A549 (cell line): ENCODE measurements at regions not wholly inside any gene's neighbourhood (a gene's known extent, or its start where the extent isn't known, plus 50 kb on each side); places are given as distances from the start of the nearest gene placed in this dataset.
"Not testable (repeated sequence)": the region's sequence is repeated elsewhere in the genome, so short reads cannot be mapped to it uniquely, and the experiment has no call there.

Experiments
- ATAC-seq, 2 experiments: fragments of 200-7000 bp in 1 of 2; fragments of >200 bp in 1 of 2; cut with Nextera tagmentation in 1 of 2; cut with Tn5 transposase in 1 of 2; 3 replicates each; pipeline versions ENCODE4 v1.8.0 to v1.9.1; 2018 to 2020; ENCODE audit warnings: mild to moderate bottlenecking in 1 of 2, moderate library complexity in 1 of 2
- CTCF ChIA-PET: fragments of 300-600 bp; sonication (Branson Sonifier 250); formaldehyde crosslinking; extraction: SDS; loops from one replicate; lab custom pipeline; 2021; ENCODE audit warnings: antibody characterized with exemption, inconsistent platforms; lab: Yijun Ruan, JAX
- POLR2A ChIA-PET: fragments of 350-600 bp; formaldehyde crosslinking; extraction: SDS; loops from one replicate; lab custom pipeline; 2021; ENCODE audit warnings: antibody characterized with exemption, inconsistent platforms; lab: Yijun Ruan, JAX
- DNase-seq, 2 experiments: peaks; one replicate each; pipeline versions ENCODE4 v3.0.0 to v3.0.0-alpha.2; 2011 to 2016; ENCODE audit warnings: low read depth in 1 of 2, low spot score in 1 of 2
- FAIRE-seq: peaks from 2 replicates; lab custom pipeline; 2011; peaks lifted over from hg19 to GRCh38; lab: Jason Lieb, UNC
- H3K27ac ChIP-seq, 2 experiments: fragments of >200 bp; sonication (Bioruptor Twin); formaldehyde crosslinking; 3 replicates each; pipeline ENCODE4 v1.5.1; 2016 to 2017
- H3K4me1 ChIP-seq: fragments of >200 bp; sonication (Bioruptor Twin); formaldehyde crosslinking; 3 replicates; pipeline ENCODE4 v1.6.1; 2016
- H3K4me2 ChIP-seq: fragments of >200 bp; sonication (Bioruptor Twin); formaldehyde crosslinking; 3 replicates; pipeline ENCODE4 v1.6.1; 2016
- H3K4me3 ChIP-seq: fragments of >200 bp; sonication (Bioruptor Twin); formaldehyde crosslinking; 3 replicates; pipeline ENCODE4 v1.5.1; 2016
- H3K9me3 ChIP-seq: fragments of >200 bp; sonication (Bioruptor Twin); formaldehyde crosslinking; 3 replicates; pipeline ENCODE4 v1.6.1; 2016
- BHLHE40 ChIP-seq: IDR thresholded peaks from 2 replicates; pipeline ENCODE4 v1.6.1; 2012; ENCODE audit warnings: low read depth, low read length, inconsistent platforms
- CEBPB ChIP-seq, 2 experiments: fragments of >200 bp in 1 of 2; sonication (Bioruptor Twin) in 1 of 2; formaldehyde crosslinking in 1 of 2; IDR thresholded peaks; 2 replicates each; pipeline ENCODE4 v1.6.1; 2012 to 2016
- FOSB ChIP-seq: fragments of 250-450 bp; sonication (Bioruptor Pico); IDR thresholded peaks from 2 replicates; pipeline ENCODE4 v1.5.0; 2020; ENCODE audit warnings: mild to moderate bottlenecking, moderate library complexity
- GATA3 ChIP-seq: IDR thresholded peaks from 2 replicates; pipeline ENCODE4 v1.6.1; 2012; ENCODE audit warnings: borderline replicate concordance
- HOXB13 ChIP-seq: fragments of 250-450 bp; sonication (Bioruptor Pico); IDR thresholded peaks from 2 replicates; pipeline ENCODE4 v1.5.0; 2020; ENCODE audit warnings: low read depth, mild to moderate bottlenecking, moderate library complexity
- KDM1A ChIP-seq: fragments of 200-600 bp; sonication (generic); IDR thresholded peaks from 2 replicates; pipeline ENCODE4 v1.6.1; 2016; ENCODE audit warnings: low read depth, mild to moderate bottlenecking
- MAZ ChIP-seq: fragments of 150-350 bp; IDR thresholded peaks from 2 replicates; pipeline ENCODE4 v1.6.1; 2014; ENCODE audit warnings: antibody characterized with exemption, low read depth, low read length, borderline replicate concordance
- NPAS2 ChIP-seq: fragments of 250-450 bp; sonication (Bioruptor Pico); IDR thresholded peaks from 2 replicates; pipeline ENCODE4 v1.8.0; 2022; ENCODE audit warnings: mild to moderate bottlenecking, moderate library complexity, borderline replicate concordance
- PHF8 ChIP-seq: fragments of 200-600 bp; sonication (generic); IDR thresholded peaks from 2 replicates; pipeline ENCODE4 v1.6.1; 2016; ENCODE audit warnings: low read depth, mild to moderate bottlenecking, antibody characterized with exemption, moderate library complexity, borderline replicate concordance
- POLR2A ChIP-seq: IDR thresholded peaks from 2 replicates; pipeline ENCODE4 v1.6.1; 2012; ENCODE audit warnings: mild to moderate bottlenecking, low read length
- RAD21 ChIP-seq, 2 experiments: fragments of >200 bp in 1 of 2; sonication (Bioruptor Twin) in 1 of 2; formaldehyde crosslinking in 1 of 2; IDR thresholded peaks in 1 of 2; conservative IDR thresholded peaks in 1 of 2; 2 replicates in 1 of 2; 3 replicates in 1 of 2; pipeline ENCODE4 v1.6.1; 2012 to 2018; ENCODE audit warnings: inconsistent platforms in 1 of 2
- RARB ChIP-seq: fragments of 250-450 bp; sonication (Bioruptor Pico); IDR thresholded peaks from 2 replicates; pipeline ENCODE4 v1.8.0; 2021; ENCODE audit warnings: mild to moderate bottlenecking, moderate library complexity
- SMC3 ChIP-seq: fragments of >200 bp; sonication (Bioruptor Twin); formaldehyde crosslinking; IDR thresholded peaks from 3 replicates; pipeline ENCODE4 v1.6.1; 2018; ENCODE audit warnings: inconsistent platforms
- TFCP2L1 ChIP-seq: fragments of 250-450 bp; sonication (Bioruptor Pico); IDR thresholded peaks from 2 replicates; pipeline ENCODE4 v1.5.0; 2021; ENCODE audit warnings: mild to moderate bottlenecking
- WGBS: methylation state at CpG from one replicate; pipeline ENCODE4 v1.1.6; 2017; ENCODE audit errors: missing lambda C conversion rate; 5-methylcytosine and 5-hydroxymethylcytosine counted together
- TF ChIP-seq, protein P1 (sequence below): fragments of 250-450 bp; sonication (Bioruptor Pico); IDR thresholded peaks from 2 replicates; pipeline ENCODE4 v1.5.0; 2020; ENCODE audit warnings: low read depth, mild to moderate bottlenecking, moderate library complexity
- TF ChIP-seq, protein P2 (sequence below): IDR thresholded peaks from 2 replicates; pipeline ENCODE4 v1.6.1; 2012
- TF ChIP-seq, protein P3 (sequence below): IDR thresholded peaks from 2 replicates; pipeline ENCODE4 v1.6.1; 2012; ENCODE audit warnings: low read depth, borderline replicate concordance
- TF ChIP-seq, protein P4 (sequence below): fragments of 450-650 bp; IDR thresholded peaks from 2 replicates; pipeline ENCODE4 v1.6.1; 2014; ENCODE audit warnings: antibody characterized with exemption
- TF ChIP-seq, protein P5 (sequence below): fragments of >200 bp; sonication (Bioruptor Twin); formaldehyde crosslinking; IDR thresholded peaks from 3 replicates; pipeline ENCODE4 v1.5.1; 2016

DNA sequence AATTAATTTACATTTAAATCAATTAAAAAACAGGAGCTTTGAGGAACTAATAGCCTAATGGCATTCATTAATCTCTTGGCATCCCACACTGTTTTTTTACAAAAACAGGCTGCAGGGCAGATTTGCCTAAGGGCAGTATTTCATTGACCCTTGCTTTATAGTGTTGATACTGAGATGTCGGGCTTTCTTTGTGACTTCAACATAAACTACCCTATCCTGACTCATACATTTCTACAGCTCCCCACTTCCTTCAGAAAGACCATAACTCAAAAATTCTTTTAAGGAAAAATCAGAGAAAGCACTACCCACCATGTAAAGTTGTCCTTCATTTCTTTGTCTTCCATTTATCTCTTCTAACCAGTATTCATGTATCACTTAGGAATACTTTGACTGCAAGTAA lies 92.2 kb upstream of the NT5E start:
- ChIA-PET POLR2A (no interaction called here), CTCF (interaction anchor here (1.9 to 6.4 kb wide), 3 partner anchors 112 to 126 kb away, joined by 5 to 53 read pairs (median 8); no protein-coding TSS in a partner anchor)
- no peak overlapping the region for H3K4me3 ChIP-seq
- H3K27ac ChIP-seq: peak overlapping the region in 1 of 2 experiments; percentile 39; a peak in 1 of 6 replicates
- DNase-seq (no peak), FAIRE-seq (no peak), ATAC-seq (no peak)
- 37% methylated on average over 1 of the region's 1 CpG for WGBS
- H3K9me3 ChIP-seq: no peaks in the 10 kb centered on the region
- no peak overlapping the region for H3K4me2 ChIP-seq
- H3K4me1 ChIP-seq: peaks cover 41% of the 10 kb centered on the region
- TF ChIP-seq POLR2A (no peak), TFCP2L1 (CRISPR knock-in tag) (no peak), RARB (no peak), GATA3 (no peak)
- TF ChIP-seq, protein P1, sequence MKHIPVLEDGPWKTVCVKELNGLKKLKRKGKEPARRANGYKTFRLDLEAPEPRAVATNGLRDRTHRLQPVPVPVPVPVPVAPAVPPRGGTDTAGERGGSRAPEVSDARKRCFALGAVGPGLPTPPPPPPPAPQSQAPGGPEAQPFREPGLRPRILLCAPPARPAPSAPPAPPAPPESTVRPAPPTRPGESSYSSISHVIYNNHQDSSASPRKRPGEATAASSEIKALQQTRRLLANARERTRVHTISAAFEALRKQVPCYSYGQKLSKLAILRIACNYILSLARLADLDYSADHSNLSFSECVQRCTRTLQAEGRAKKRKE: no peak
- TF ChIP-seq, protein P2, sequence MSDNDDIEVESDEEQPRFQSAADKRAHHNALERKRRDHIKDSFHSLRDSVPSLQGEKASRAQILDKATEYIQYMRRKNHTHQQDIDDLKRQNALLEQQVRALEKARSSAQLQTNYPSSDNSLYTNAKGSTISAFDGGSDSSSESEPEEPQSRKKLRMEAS: no peak
- TF ChIP-seq, protein P3, sequence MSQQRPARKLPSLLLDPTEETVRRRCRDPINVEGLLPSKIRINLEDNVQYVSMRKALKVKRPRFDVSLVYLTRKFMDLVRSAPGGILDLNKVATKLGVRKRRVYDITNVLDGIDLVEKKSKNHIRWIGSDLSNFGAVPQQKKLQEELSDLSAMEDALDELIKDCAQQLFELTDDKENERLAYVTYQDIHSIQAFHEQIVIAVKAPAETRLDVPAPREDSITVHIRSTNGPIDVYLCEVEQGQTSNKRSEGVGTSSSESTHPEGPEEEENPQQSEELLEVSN: no peak

DNA sequence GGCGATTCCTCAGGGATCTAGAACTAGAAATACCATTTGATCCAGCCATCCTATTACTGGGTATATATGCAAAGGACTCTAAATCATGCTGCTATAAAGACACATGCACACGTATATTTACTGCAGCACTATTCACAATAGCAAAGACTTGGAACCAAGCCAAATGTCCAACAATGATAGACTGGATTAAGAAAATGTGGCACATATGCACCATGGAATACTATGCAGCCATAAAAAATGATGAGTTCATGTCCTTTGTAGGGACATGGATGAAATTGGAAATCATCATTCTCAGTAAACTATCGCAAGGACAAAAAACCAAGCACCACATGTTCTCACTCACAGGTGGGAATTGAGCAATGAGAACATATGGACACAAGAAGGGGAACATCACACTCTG lies 93.1 kb upstream of the NT5E start:
- 94% methylated on average over 3 of the region's 3 CpGs for WGBS
- peaks cover 32% of the 10 kb centered on the region for H3K4me1 ChIP-seq
- H3K4me2 ChIP-seq, FAIRE-seq, DNase-seq, H3K4me3 ChIP-seq, H3K9me3 ChIP-seq, H3K27ac ChIP-seq, ATAC-seq, POLR2A ChIA-PET: not testable (repeated sequence)
- CTCF ChIA-PET: interaction anchor here (1.9 to 6.4 kb wide), 2 partner anchors 113 to 126 kb away, joined by 5 to 53 read pairs; no protein-coding TSS in a partner anchor

DNA sequence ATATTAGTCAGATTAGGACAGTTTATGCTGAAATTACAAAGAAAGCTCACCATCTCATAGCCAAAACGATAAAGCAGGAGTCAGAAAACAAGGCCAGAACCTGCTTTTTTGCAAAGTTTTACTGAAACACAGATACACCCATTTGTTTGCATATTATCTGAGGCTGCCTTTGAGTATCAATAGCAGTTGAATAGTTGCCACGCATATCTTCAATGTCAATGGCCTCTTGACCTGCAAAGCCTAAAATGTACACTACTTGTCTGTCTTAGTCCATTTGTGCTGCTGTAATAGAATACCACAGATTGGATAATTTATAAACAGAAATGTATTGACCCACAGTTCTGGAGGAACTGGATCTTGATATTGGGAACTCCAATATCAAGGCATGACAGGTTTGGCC lies 94.1 kb upstream of the NT5E start:
- Histone ChIP-seq H3K4me1 (peaks cover 22% of the 10 kb centered on the region), H3K4me2 (no peak overlapping the region)
- ATAC-seq: no peak
- TF ChIP-seq TFCP2L1 (CRISPR knock-in tag) (no peak), CEBPB (IDR thresholded peaks at IDR 0.05) (no peak)
- TF ChIP-seq, protein P1: no peak
- TF ChIP-seq, protein P3: no peak
- TF ChIP-seq, all 56 proteins: peak for 0
- Histone ChIP-seq H3K9me3 (no peaks in the 10 kb centered on the region), H3K27ac (peak overlapping the region in 1 of 2 experiments; percentile 16; a peak in 2 of 6 replicates), H3K4me3 (no peak overlapping the region)
- 55% methylated on average over 2 of the region's 2 CpGs for WGBS
- POLR2A ChIA-PET: no interaction called here
- CTCF ChIA-PET: interaction anchor here (0.7 to 7.3 kb wide), 24 partner anchors 12 to 190 kb away, joined by 3 to 161 read pairs (median 6); partner anchors contain the start of gene NT5E
- DNase-seq (no peak), FAIRE-seq (no peak)

DNA sequence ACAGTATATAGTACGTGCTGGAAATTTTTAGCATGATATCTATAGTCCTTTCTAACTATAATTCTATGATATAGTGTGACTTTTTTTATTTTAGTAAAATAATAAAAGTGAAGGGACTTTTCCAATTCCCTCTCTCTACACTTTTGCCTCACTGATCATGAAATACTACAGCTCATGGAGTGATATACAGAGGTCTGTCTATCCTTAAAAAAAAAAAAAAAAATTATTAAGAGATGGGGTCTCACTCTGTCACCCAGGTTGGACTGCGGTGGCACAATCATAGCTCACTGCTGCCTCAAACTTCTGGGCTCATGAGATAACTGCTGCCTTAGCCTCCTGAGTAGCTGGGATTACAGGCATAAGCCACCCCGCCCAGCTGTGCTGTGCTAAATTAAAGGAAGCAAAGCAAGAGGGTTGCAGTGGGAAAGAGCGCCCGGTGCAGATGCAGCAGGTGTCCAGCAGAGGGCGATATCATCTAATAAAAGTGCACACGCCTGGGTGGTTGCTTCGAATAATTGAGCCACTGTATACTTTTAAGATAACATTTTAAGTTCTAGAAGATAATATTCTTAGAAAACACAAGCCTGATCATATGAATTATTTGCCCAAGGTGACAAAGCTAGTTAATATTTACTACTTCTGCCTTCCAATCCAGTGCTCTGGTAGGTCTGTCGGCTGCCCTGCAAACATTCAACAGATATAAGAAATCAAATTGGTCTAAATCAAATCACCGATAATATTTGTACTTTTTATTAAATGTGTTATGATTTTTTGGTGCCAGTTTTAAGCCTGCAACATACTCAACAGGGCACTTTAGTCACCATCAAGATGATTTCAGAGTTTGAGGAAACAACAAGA lies 94.9 kb upstream of the NT5E start:
- FAIRE-seq (no peak), DNase-seq (peak; percentile 33 to 59), ATAC-seq (peak; percentile 91 to 95)
- POLR2A ChIA-PET: interaction anchor here (0.7 kb wide), 1 partner anchor 49 kb away, joined by 3 read pairs; no protein-coding TSS in a partner anchor
- Histone ChIP-seq H3K4me3 (no peak overlapping the region), H3K4me1 (peaks cover 15% of the 10 kb centered on the region), H3K27ac (peak overlapping the region; percentile 41 to 67; a peak in 5 of 6 replicates), H3K9me3 (no peaks in the 10 kb centered on the region), H3K4me2 (peak overlapping the region; percentile 40; the same call in 2 of the 3 replicates)
- CTCF ChIA-PET: interaction anchor here (0.6 to 7.3 kb wide), 35 partner anchors 11 to 288 kb away, joined by 3 to 161 read pairs (median 4); partner anchors contain the start of gene NT5E
- 16% methylated on average over 10 of the region's 10 CpGs for WGBS
- no peak for TF ChIP-seq TFCP2L1 (CRISPR knock-in tag)
- TF ChIP-seq BHLHE40: no peak
- TF ChIP-seq MAZ: no peak
- TF ChIP-seq HOXB13 (CRISPR knock-in tag): no peak
- no peak for TF ChIP-seq NPAS2 (CRISPR knock-in tag)
- TF ChIP-seq, protein P4, sequence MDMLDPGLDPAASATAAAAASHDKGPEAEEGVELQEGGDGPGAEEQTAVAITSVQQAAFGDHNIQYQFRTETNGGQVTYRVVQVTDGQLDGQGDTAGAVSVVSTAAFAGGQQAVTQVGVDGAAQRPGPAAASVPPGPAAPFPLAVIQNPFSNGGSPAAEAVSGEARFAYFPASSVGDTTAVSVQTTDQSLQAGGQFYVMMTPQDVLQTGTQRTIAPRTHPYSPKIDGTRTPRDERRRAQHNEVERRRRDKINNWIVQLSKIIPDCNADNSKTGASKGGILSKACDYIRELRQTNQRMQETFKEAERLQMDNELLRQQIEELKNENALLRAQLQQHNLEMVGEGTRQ: no peak
- TF ChIP-seq, protein P2: no peak
- TF ChIP-seq FOSB (CRISPR knock-in tag): no peak
- TF ChIP-seq, protein P5, sequence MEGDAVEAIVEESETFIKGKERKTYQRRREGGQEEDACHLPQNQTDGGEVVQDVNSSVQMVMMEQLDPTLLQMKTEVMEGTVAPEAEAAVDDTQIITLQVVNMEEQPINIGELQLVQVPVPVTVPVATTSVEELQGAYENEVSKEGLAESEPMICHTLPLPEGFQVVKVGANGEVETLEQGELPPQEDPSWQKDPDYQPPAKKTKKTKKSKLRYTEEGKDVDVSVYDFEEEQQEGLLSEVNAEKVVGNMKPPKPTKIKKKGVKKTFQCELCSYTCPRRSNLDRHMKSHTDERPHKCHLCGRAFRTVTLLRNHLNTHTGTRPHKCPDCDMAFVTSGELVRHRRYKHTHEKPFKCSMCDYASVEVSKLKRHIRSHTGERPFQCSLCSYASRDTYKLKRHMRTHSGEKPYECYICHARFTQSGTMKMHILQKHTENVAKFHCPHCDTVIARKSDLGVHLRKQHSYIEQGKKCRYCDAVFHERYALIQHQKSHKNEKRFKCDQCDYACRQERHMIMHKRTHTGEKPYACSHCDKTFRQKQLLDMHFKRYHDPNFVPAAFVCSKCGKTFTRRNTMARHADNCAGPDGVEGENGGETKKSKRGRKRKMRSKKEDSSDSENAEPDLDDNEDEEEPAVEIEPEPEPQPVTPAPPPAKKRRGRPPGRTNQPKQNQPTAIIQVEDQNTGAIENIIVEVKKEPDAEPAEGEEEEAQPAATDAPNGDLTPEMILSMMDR: peak; percentile 88
- peak; percentile 96 for TF ChIP-seq SMC3
- TF ChIP-seq RAD21 (conservative IDR thresholded peaks at IDR 0.05 in 1 of 2, IDR thresholded peaks at IDR 0.05 in 1 of 2): peak; percentile 92 to 97
- no peak for TF ChIP-seq PHF8
- TF ChIP-seq KDM1A: no peak
